Esophagus muscularis mucosa (tissue), 4 donors: ENCODE measurements at regions not wholly inside any gene's neighbourhood (a gene's known extent, or its start where the extent isn't known, plus 50 kb on each side); places are given as distances from the start of the nearest gene placed in this dataset.

Experiments
- EP300 ChIP-seq: sonication (generic); formaldehyde crosslinking; IDR thresholded peaks from one replicate; pipeline ENCODE4 v1.6.1; 2017; ENCODE audit warnings: antibody characterized with exemption
- POLR2A ChIP-seq: fragments of 450-650 bp; IDR thresholded peaks from one replicate; pipeline ENCODE4 v1.6.1; 2017; ENCODE audit warnings: antibody characterized with exemption, moderate library complexity, mild to moderate bottlenecking, low read depth
- TF ChIP-seq, protein P1 (sequence below), 3 experiments: fragments of 200-600 bp in 2 of 3; fragments of 450-650 bp in 1 of 3; sonication (generic) in 2 of 3; IDR thresholded peaks; one replicate each; pipeline ENCODE4 v1.5.1; 2017 to 2019; ENCODE audit warnings: antibody characterized with exemption in 3 of 3, mild to moderate bottlenecking in 2 of 3, moderate library complexity in 1 of 3

DNA sequence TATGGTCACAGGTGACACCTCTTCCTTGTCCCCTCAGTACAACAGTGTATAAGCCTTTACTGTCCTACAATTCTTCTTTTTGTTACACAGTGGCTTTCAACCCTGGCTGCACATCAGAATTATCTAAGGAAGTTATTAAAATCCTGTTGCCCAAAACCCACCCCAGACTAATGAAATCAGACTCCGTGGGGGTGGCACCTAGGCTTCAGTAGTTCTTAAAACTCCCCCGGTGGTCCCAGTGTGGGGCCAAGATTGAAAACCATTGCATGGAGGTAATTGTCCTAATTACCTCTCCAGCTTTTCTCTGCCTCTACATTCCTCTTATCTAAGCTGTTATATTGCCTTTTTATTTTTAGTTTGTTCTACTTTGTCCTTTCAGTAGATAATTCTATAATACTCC, 172.8 kb downstream of the DAD1 start:
- TF ChIP-seq, protein P1, sequence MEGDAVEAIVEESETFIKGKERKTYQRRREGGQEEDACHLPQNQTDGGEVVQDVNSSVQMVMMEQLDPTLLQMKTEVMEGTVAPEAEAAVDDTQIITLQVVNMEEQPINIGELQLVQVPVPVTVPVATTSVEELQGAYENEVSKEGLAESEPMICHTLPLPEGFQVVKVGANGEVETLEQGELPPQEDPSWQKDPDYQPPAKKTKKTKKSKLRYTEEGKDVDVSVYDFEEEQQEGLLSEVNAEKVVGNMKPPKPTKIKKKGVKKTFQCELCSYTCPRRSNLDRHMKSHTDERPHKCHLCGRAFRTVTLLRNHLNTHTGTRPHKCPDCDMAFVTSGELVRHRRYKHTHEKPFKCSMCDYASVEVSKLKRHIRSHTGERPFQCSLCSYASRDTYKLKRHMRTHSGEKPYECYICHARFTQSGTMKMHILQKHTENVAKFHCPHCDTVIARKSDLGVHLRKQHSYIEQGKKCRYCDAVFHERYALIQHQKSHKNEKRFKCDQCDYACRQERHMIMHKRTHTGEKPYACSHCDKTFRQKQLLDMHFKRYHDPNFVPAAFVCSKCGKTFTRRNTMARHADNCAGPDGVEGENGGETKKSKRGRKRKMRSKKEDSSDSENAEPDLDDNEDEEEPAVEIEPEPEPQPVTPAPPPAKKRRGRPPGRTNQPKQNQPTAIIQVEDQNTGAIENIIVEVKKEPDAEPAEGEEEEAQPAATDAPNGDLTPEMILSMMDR (IDR thresholded peaks at IDR 0.05), result no peak
- TF ChIP-seq POLR2A (no peak), EP300 (no peak)
